NCI-H748 treated with DMSO at 0.1 percent for 48 hours (cell line): ENCODE measurements at regions not wholly inside any gene's neighbourhood (a gene's known extent, or its start where the extent isn't known, plus 50 kb on each side); places are given as distances from the start of the nearest gene placed in this dataset.
"Not testable (repeated sequence)": the region's sequence is repeated elsewhere in the genome, so short reads cannot be mapped to it uniquely, and the experiment has no call there.

ENCODE experiments used
- DNase-seq: peaks from one replicate; lab custom pipeline; 2025; lab: John Stamatoyannopoulos, UW

DNA sequence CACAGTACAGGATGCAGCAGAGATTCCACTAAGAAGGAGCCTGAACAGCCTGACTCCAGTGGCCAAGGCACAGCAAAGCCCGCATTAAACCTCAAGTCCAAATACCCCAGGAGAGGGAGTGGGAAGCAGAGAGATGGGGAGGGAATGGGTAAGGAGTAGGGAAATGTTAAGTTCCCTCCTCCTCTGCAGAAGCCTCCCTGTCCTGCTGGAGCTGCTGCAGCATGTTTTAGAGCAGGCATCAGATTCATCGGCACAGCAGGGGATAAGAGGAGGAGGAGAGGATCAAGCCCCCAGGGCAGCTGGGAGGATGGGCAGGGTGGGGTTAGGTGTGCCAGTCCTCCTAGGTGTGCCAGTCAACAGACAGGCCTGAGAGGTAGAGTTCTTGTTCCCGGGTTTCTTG is 709.7 kb downstream of the PTPRU start:
- DNase-seq: no peak

DNA sequence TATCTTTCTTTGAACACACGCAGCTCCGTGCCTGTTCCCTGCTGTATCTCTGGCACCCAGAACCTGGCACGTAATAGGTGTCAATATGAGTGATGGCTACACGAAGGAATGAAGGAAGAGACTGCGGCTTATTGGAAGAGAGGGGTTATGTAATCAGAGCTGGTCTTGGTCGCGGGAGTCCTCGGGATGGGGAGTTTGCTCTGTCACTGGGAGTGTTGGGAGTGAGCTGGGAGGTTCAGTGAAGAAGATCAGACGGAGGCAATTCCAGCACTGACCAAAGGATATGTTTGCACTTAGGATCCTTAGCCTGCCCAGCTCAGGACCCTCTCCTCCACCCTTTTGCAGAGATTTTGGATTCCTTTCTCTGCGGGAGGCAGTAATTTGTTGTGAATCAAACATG is 709.1 kb downstream of the PTPRU start:
- DNase-seq: no peak

DNA sequence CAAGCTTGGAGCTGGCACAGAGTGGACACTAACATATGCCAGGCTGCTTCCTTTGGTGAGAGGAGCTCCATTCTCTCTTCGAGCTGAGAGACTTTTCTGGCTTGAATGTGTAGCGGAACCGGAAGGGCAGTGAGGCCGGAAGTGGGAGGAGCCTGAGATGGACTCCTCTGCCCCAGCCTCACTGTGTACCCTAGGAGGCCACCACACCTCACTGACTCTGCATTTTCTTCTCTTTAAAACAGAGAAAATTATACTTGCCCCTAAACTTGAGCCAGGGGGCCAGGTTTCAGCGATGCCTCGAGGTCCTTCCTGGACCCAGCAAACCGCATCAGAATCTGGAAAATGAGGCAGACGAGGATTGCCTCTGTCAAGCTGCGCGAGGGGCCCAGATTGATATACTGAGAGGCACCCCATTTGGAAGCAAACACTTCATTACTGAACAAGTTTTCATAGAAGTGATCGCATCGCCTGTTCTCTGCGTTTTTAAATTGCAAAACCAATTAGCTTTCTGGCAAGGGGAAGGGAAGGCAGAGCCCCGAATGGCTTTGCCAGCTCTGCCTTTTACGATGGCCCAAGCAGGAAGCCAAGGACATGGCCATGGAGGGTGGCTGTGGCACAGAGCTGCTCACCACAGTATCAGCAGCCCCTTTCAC is 708.1 kb downstream of the PTPRU start:
- no peak for DNase-seq

DNA sequence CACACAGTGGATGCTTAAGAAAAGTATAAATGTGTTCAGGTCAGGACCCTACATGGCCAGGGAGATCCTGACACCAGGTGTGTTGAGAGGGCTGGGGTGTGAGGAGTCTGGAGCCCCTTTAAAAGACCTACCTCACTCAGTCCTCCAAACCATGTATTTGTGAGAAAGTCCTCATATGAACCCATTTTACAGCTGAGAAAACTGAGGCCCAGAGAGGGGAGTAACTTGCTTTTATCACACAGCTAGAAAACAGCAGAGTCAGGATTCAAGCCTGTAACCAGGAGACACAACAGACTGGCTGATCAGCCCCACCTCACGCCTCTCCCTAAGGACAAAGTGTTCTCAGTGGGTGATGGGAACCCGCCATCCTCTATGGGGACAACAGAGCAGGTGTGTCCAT is 706.7 kb downstream of the PTPRU start:
- DNase-seq: no peak

DNA sequence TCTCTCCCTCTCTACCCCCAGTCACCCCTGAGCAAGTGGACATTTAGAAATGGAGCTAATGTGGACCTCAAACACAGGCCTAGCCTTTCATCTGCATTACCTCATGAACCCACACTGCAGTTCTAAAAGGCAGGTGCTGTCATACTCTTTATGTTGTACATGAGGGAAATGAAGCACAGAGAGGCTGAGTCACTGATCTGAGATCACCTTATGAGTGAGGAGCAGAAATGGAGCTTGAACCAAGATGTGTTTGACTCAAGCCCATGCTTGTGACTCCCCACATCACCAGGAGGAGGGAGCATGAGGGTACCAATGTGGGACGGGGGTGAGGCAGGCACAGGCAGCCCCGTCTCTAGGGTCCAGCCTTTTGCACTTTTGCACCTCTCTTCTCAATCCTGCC is 702.8 kb downstream of the PTPRU start:
- DNase-seq: no peak

DNA sequence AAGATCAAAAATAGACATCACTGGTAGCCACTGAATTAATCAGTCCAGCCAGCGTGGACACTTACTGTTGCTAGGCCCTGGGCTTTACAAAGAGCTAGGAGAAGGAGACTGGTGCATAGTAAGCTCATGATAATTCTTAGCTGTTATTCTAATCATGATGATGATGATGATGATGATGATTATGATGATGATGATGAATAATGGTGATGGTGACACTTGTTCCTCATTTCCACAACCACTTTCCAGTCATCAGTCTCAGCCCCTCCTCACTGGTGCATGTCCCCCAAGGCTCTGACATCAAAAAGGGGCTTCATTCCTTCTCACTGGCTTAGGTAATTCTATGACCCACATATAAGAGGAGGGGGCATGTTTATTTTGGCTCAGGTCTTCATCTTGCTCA is 701.0 kb downstream of the PTPRU start:
- no peak for DNase-seq

DNA sequence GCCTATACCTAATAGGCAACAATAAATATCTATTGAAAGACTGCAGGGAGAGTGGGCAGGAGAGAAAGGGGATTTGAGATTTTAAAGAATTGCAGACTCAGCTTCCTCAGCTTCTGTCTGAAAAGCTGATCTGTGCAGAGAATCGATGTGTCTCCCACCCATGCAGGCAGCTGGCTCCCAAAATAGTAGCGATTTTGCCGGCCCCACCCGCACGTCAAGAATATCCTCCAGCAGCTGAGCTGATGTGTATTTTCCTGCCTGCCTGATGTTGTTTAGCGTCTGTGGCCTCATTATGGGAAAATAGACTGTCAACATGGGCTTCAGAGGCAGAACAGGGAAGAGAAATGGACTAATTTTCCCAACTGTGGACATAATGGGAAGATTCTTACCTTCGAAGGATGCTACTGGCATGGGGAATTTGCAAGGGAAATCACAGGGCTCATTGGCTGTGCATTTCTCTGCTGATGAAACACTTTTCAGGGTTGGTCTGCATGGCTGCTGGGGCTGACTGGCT is 699.8 kb downstream of the PTPRU start:
- no peak for DNase-seq

GRCh38 chr1:29934255-29934772 is 698.0 kb downstream of the PTPRU start:
- DNase-seq: no peak

- DNase-seq: no peak
Observed at GRCh38 chr1:29933067-29933466, 696.7 kb downstream of the PTPRU start.

DNA sequence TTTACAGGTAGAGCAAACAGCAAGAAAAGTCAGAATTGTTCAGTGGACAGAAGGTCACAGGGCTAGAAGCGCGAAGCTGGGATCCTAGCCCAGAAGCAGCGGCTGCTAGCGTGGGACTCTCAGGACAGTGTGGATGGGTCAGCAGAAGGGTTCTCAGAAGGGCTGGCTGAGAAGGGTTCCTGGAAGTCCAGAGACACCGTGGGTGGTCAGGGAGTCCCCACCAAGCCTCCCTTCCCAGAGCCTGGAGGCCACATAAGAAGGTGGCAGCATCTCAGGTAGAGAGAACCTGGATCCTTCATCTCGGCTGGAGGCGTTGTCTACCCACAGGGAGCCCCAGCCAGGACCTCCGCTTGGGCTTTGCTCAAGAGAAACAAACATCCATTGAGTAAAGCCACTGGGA is 696.3 kb downstream of the PTPRU start:
- no peak for DNase-seq

- DNase-seq: no peak
Observed at GRCh38 chr1:29931477-29932175, 695.3 kb downstream of the PTPRU start.

GRCh38 chr1:29925058-29925457 is 688.7 kb downstream of the PTPRU start:
- no peak for DNase-seq

DNA sequence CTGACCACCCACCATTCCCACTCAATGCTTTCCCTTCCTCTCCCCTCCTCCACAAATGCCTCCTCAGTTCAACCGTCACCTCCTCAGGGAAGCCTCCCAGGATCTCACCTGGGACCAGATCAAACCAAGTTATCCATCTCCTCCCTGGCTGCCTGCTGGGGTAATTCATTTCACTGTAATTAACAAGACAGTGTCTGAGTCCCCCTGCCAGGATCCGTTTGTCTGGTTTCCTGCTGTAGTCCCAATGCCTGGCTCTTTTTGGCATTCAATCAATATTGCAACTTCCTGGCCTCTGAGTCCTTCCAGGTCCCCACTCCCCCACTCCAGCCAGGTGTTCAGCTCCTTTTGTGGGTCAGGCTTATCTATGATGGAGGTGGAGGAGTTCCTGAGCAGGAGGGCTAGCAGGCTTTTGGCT is 687.7 kb downstream of the PTPRU start:
- DNase-seq: no peak

GRCh38 chr1:29921741-29922140 is 685.4 kb downstream of the PTPRU start:
- no peak for DNase-seq

- DNase-seq: no peak
Observed at GRCh38 chr1:29920784-29921183, 684.5 kb downstream of the PTPRU start.

- DNase-seq: no peak
Observed at GRCh38 chr1:29920316-29920715, 684.0 kb downstream of the PTPRU start.

- not testable (repeated sequence) for DNase-seq
Observed at GRCh38 chr1:29919041-29919440, 682.7 kb downstream of the PTPRU start.

GRCh38 chr1:29916656-29917369 is 680.5 kb downstream of the PTPRU start:
- no peak for DNase-seq

DNA sequence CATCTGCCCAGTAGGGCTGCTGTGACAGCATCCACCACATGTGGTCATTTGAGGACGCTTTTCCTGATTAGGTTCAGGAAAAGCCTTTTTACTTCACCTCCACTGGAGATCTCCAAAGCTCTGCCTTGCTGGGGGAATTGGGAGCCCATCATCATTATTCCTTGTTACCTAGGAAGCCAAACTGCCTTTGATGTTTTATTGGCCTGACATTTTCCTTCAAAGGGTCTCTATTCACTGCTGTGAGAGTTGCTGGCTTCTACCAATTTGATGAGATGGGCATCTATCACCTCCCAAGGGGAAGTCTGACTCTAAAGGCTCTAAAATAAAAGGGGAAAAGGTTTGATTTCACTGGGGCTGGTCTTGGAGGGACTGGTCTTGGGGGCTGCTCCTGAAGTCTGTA is 678.6 kb downstream of the PTPRU start:
- DNase-seq: no peak

DNA sequence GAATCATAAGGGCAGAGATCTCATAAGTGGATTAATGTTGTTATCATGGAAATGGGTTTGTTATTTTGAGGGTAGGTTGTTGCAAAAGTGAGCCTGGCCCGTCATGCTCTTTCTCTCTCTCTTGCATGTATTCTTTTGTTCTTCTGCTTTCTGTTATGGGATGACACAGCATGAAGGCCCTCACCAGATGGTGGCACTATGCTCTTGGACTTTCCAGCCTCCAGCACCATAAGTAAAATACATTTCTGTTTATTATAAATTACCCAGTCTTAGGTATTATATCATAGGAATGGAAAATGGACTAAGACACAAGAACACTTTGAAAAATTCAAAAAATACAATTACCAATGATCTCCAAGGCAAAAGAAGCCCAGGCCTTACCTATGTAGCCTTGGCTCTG is 676.1 kb downstream of the PTPRU start:
- no peak for DNase-seq

DNA sequence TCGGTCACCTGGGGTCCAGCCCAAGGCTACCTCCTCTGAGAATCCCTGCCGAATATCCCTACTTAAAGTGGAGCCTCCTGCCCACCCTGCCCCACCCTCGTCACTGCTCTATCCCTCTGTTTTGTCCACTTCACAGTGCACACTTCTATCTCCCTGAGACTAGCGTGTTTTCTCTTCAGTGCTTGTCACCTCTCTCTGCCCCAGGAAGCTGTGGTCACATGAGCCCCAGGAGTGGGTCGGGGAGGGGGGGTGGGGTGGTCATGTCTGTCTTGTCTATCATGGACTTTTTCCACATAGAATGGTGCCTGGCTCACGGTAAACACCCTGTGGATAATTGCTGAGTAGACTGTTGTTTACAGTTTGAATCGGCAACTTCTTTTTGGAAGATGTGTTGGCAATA is 673.6 kb downstream of the PTPRU start:
- no peak for DNase-seq

DNA sequence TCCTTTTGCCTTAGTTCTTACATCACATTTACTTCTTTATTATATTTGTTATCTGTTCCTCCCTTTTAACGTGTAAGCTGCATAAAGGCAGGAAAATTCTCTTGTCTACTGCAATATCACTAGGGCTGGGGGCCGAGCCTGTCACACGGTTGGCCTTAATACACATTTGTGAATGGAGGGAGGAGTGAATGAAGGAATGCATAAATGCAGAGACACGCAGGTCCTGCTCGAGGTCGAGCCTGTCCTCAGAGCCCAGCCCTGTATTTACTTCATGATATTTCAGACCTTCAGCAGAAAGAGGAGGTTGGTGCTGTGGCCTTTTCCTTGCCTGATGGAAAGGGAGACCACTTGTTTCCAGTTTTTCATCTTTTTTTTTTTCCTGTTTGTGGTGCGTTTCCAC is 671.3 kb downstream of the PTPRU start:
- DNase-seq: no peak

DNA sequence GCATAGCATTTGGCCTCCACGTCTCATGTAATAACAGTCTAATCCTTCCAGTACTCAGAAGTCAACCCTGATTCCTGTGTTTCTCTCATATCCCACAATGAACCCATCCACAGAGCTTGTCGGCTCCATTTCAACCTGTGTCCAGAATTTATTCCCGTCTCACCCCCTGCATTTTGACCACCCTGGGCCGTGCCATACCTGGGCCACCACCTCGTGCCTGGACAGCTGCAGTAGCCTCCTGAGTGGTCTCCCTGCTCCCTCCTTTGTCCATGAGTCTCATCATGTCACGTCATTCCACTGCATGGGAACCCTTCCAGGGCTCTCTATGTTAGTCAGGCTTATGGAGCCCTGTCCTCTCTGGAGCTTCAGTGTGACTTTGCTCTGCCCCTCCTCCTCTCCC is 670.6 kb downstream of the PTPRU start:
- no peak for DNase-seq
